ENCODE measurements at regions not wholly inside any gene's neighbourhood (a gene's known extent, or its start where the extent isn't known, plus 50 kb on each side); places are given as distances from the start of the nearest gene placed in this dataset.

- DNase-seq = no peak
These were observed 242.1 kb upstream of the DYNLRB2 start for GRCh38 chr16:80298676-80299075.

GRCh38 chr16:80296034-80296433 is 244.8 kb upstream of the DYNLRB2 start:
- no peak for DNase-seq

- no peak for DNase-seq
These were observed 246.6 kb upstream of the DYNLRB2 start for GRCh38 chr16:80294172-80294571.

GRCh38 chr16:80288616-80289015 is 252.2 kb upstream of the DYNLRB2 start:
- DNase-seq = no peak

GRCh38 chr16:80287674-80288073 is 253.1 kb upstream of the DYNLRB2 start:
- no peak for DNase-seq

- no peak for DNase-seq
These were observed 255.7 kb upstream of the DYNLRB2 start for GRCh38 chr16:80285104-80285503.

GRCh38 chr16:80283466-80284392 is 257.1 kb upstream of the DYNLRB2 start:
- DNase-seq = no peak

- DNase-seq = no peak
These were observed 260.2 kb upstream of the DYNLRB2 start for GRCh38 chr16:80280557-80280956.

GRCh38 chr16:80279656-80280055 is 261.1 kb upstream of the DYNLRB2 start:
- DNase-seq = no peak

GRCh38 chr16:80277182-80277581 is 263.6 kb upstream of the DYNLRB2 start:
- DNase-seq = no peak

GRCh38 chr16:80274576-80275191 is 266.1 kb upstream of the DYNLRB2 start:
- no peak for DNase-seq

- DNase-seq = no peak
These were observed 266.9 kb upstream of the DYNLRB2 start for GRCh38 chr16:80273635-80274538.

- no peak for DNase-seq
These were observed 275.0 kb upstream of the DYNLRB2 start for GRCh38 chr16:80265624-80266306.

- DNase-seq = no peak
These were observed 276.7 kb upstream of the DYNLRB2 start for GRCh38 chr16:80263848-80264694.

- no peak for DNase-seq
These were observed 277.5 kb upstream of the DYNLRB2 start for GRCh38 chr16:80263181-80263823.

GRCh38 chr16:80260906-80261311 is 279.9 kb upstream of the DYNLRB2 start:
- DNase-seq = no peak

GRCh38 chr16:80259290-80259805 is 281.4 kb upstream of the DYNLRB2 start:
- no peak for DNase-seq

GRCh38 chr16:80258407-80258806 is 282.4 kb upstream of the DYNLRB2 start:
- no peak for DNase-seq

GRCh38 chr16:80254970-80255369 is 285.8 kb upstream of the DYNLRB2 start:
- no peak for DNase-seq

GRCh38 chr16:80253741-80254140 is 287.1 kb upstream of the DYNLRB2 start:
- DNase-seq = no peak

GRCh38 chr16:80250381-80250780 is 290.4 kb upstream of the DYNLRB2 start:
- DNase-seq = no peak

All from AML-193 (cell line).